Activated T-cell treated with anti-CD3 and anti-CD28 coated beads, Interleukin-2, amount 50 U/mL, for 72 hours (primary cell): ENCODE measurements at regions not wholly inside any gene's neighbourhood (a gene's known extent, or its start where the extent isn't known, plus 50 kb on each side); places are given as distances from the start of the nearest gene placed in this dataset.

Experiments
- ATAC-seq, 2 donors: fragments of 150-1000 bp; cut with Tn5 transposase; replicated peaks in 1 of 2; 2 replicates each; pipeline ENCODE4 v1.10.0; 2021; ENCODE audit warnings: moderate library complexity in 2 of 2, mild to moderate bottlenecking in 1 of 2
- DNase-seq, 2 donors: peaks; one replicate each; pipeline ENCODE4 v3.0.0; 2021 to 2022; ENCODE audit warnings: mixed read lengths in 1 of 2
- H3K27ac Mint-ChIP-seq: one replicate; pipeline ENCODE4 v1.8.0; 2022; ENCODE audit warnings: mild to moderate bottlenecking, moderate library complexity, mixed read lengths
- H3K27me3 Mint-ChIP-seq: one replicate; pipeline ENCODE4 v1.8.0; 2022; ENCODE audit warnings: low read depth, mixed read lengths
- H3K36me3 Mint-ChIP-seq, 2 donors: one replicate each; pipeline ENCODE4 v1.8.0; 2022; ENCODE audit warnings: mixed read lengths in 2 of 2, mild to moderate bottlenecking in 1 of 2; ENCODE audit not compliant: insufficient read depth in 2 of 2
- H3K4me1 Mint-ChIP-seq: one replicate; pipeline ENCODE4 v1.8.0; 2022; ENCODE audit warnings: low read depth, mixed read lengths
- H3K4me3 Mint-ChIP-seq, 2 donors: one replicate each; pipeline ENCODE4 v1.8.0; 2022; ENCODE audit warnings: mild to moderate bottlenecking in 2 of 2, mixed read lengths in 2 of 2, moderate library complexity in 2 of 2
- H3K9me3 Mint-ChIP-seq, 2 donors: one replicate each; pipeline ENCODE4 v1.8.0; 2022; ENCODE audit warnings: mixed read lengths in 2 of 2

- H3K9me3 Mint-ChIP-seq = peaks cover 3 to 5% of the 10 kb centered on the region in 2 donors
- H3K4me1 Mint-ChIP-seq = no peaks in the 10 kb centered on the region
- no peak overlapping the region for H3K27ac Mint-ChIP-seq
- H3K36me3 Mint-ChIP-seq = no peaks in the 10 kb centered on the region
- H3K4me3 Mint-ChIP-seq = no peak overlapping the region
- ATAC-seq (no peak), DNase-seq (no peak)
- no peaks in the 10 kb centered on the region for H3K27me3 Mint-ChIP-seq
Measured at GRCh38 chr3:73718326-73719110, 93.8 kb upstream of the PDZRN3 start.

DNA sequence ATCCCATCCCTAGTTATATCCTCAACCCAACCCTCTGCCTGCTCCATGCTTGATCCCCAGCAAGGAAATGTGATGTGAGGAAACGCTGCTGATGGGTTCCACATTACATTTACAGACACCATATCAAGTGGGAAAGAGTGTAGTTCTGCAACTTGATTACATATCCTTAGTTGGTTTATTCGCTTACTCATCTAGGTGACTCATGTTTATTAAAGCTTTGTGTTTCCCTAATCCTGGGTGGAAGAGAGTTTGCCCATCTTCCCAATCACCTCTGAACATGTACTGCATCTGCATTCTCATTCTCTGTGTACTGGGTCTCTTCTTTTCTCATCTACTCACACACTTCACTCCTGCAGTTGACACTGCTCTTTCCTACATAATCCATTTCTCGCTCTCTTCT, 91.7 kb upstream of the PDZRN3 start:
- Mint-ChIP-seq H3K9me3 (peaks cover 3 to 9% of the 10 kb centered on the region in 2 donors), H3K27ac (no peak overlapping the region), H3K27me3 (no peaks in the 10 kb centered on the region), H3K36me3 (no peaks in the 10 kb centered on the region), H3K4me1 (no peaks in the 10 kb centered on the region), H3K4me3 (no peak overlapping the region)
- ATAC-seq = no peak
- DNase-seq = no peak

GRCh38 chr3:73710340-73710739, 85.6 kb upstream of the PDZRN3 start:
- Mint-ChIP-seq H3K27ac (no peak overlapping the region), H3K4me1 (no peaks in the 10 kb centered on the region), H3K9me3 (peaks cover 5 to 11% of the 10 kb centered on the region in 2 donors), H3K27me3 (no peaks in the 10 kb centered on the region), H3K4me3 (no peak overlapping the region), H3K36me3 (no peaks in the 10 kb centered on the region)
- DNase-seq (no peak), ATAC-seq (no peak)

GRCh38 chr3:73709712-73710111, 85.0 kb upstream of the PDZRN3 start:
- H3K4me3 Mint-ChIP-seq = no peak overlapping the region
- H3K27ac Mint-ChIP-seq = no peak overlapping the region
- peaks cover 5 to 11% of the 10 kb centered on the region in 2 donors for H3K9me3 Mint-ChIP-seq
- no peak for DNase-seq
- H3K36me3 Mint-ChIP-seq = no peaks in the 10 kb centered on the region
- no peaks in the 10 kb centered on the region for H3K4me1 Mint-ChIP-seq
- H3K27me3 Mint-ChIP-seq = no peaks in the 10 kb centered on the region
- no peak for ATAC-seq

DNA sequence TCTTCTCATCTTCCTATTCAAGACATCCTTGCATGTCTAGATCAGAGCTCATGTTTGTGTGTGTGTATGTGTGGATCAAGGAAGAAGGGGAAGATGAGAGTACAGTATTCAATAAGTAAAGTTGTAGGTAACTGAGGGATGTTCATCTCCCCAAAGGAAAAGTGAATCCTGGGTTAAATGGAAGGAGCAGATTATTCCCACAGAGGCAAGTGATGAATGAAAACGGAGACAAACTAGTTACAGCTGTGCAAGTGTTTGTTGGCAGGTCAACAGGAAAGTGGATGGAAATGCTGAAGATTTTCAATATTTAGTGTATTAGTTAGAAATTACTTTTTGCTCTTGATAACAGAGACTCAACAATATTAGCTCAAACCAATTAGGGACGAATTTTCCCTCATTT, 84.2 kb upstream of the PDZRN3 start:
- no peak for DNase-seq
- Mint-ChIP-seq H3K27me3 (no peaks in the 10 kb centered on the region), H3K36me3 (no peaks in the 10 kb centered on the region), H3K27ac (no peak overlapping the region), H3K4me3 (no peak overlapping the region), H3K4me1 (no peaks in the 10 kb centered on the region), H3K9me3 (peaks cover 5 to 9% of the 10 kb centered on the region in 2 donors)
- no peak for ATAC-seq

DNA sequence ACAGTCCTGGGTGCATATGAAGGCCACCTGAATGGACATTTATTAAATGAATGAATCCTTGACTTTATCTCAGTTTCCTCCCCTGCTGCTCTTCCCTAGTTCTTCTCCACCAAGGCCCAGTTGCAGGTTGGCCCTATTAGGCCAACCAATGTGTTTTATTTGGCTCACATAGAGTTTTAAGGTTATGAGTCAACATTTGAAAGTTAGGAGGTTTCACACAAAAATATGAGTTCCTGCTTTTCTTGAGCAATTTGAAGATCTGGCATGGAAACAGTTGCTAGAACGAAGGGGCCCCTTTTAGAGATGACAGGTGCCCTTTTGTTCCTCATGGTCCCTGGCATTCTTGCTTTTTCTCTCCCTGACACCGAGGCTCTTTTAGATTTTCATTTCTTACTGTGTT, 83.0 kb upstream of the PDZRN3 start:
- Mint-ChIP-seq H3K27me3 (no peaks in the 10 kb centered on the region), H3K4me3 (no peak overlapping the region), H3K9me3 (peaks cover 2 to 3% of the 10 kb centered on the region in 2 donors), H3K36me3 (no peaks in the 10 kb centered on the region), H3K27ac (no peak overlapping the region), H3K4me1 (no peaks in the 10 kb centered on the region)
- no peak for DNase-seq
- ATAC-seq = no peak

- DNase-seq (no peak), ATAC-seq (no peak)
- Mint-ChIP-seq H3K36me3 (no peaks in the 10 kb centered on the region), H3K27me3 (no peaks in the 10 kb centered on the region), H3K9me3 (peaks cover 2 to 3% of the 10 kb centered on the region in 2 donors), H3K27ac (no peak overlapping the region), H3K4me1 (no peaks in the 10 kb centered on the region), H3K4me3 (no peak overlapping the region)
Measured at GRCh38 chr3:73706771-73707170, 82.0 kb upstream of the PDZRN3 start.

GRCh38 chr3:73705792-73706191, 81.1 kb upstream of the PDZRN3 start:
- peaks cover 2% of the 10 kb centered on the region in 2 donors for H3K9me3 Mint-ChIP-seq
- no peaks in the 10 kb centered on the region for H3K27me3 Mint-ChIP-seq
- no peak for DNase-seq
- no peak for ATAC-seq
- no peaks in the 10 kb centered on the region for H3K36me3 Mint-ChIP-seq
- no peak overlapping the region for H3K4me3 Mint-ChIP-seq
- H3K4me1 Mint-ChIP-seq = no peaks in the 10 kb centered on the region
- no peak overlapping the region for H3K27ac Mint-ChIP-seq

DNA sequence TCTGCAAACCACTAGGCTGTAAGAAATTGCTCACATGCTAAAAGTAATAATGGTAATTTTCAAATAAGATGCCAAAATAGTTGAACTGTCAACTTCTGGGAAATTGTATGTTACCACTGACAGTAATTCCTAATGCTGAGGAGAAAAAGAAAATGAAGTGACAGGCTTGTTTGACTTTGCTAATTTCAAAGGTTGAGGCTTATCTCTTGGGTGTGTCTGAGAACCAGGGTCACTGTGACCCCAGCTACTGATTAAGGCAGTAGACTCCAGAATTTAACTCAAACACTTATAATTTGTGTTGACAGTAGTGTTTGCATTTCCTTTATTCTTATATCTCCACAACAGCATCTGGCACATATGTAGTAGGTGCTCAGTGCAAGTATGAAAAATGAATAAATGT, 74.6 kb upstream of the PDZRN3 start:
- Mint-ChIP-seq H3K27ac (no peak overlapping the region), H3K4me1 (no peaks in the 10 kb centered on the region), H3K27me3 (no peaks in the 10 kb centered on the region), H3K4me3 (no peak overlapping the region), H3K36me3 (no peaks in the 10 kb centered on the region), H3K9me3 (no peaks in the 10 kb centered on the region)
- ATAC-seq = no peak
- DNase-seq = no peak

DNA sequence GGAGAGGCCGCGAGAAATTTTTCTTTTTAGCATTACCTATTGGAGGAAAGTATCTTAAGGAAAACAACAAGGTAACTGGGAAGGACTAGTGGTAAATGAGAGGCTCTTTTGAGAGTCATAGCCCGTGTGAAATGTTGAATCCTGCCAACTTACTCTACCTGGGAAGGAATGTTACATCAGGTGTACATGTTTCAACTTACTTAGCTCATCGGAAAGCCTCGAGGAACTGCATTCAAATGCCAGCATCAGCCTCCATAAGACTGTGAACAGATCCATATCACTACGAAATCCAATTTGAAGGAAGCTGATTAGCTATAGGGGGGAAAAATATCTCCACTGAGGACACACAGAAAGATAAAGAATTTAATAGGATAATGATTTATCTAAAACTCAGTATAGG, 72.3 kb upstream of the PDZRN3 start:
- Mint-ChIP-seq H3K27me3 (no peaks in the 10 kb centered on the region), H3K4me3 (no peak overlapping the region), H3K27ac (no peak overlapping the region), H3K36me3 (no peaks in the 10 kb centered on the region), H3K4me1 (no peaks in the 10 kb centered on the region), H3K9me3 (peaks cover 0 to 2% of the 10 kb centered on the region in 2 donors)
- no peak for ATAC-seq
- DNase-seq = no peak

DNA sequence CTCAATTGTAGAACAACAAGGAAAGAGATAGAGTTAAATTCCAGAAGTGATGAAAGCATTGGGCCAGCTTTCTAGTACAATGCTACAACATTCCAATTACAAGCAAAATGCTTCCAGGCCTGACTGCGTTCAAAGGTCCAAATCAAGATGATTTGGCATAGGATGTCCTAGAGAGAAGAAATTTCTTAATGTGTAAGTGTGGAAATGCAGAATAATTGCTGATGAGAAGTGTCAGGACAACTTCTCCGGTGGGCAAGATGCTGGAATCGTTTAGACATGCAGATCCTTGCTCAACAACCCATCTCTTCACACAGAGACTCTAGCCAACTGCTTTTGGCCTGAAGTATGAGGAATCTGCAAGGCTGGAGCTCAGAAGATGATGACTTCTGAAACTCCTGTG, 71.1 kb upstream of the PDZRN3 start:
- Mint-ChIP-seq H3K36me3 (no peaks in the 10 kb centered on the region), H3K4me1 (no peaks in the 10 kb centered on the region), H3K9me3 (peaks cover 0 to 2% of the 10 kb centered on the region in 2 donors), H3K27ac (no peak overlapping the region), H3K27me3 (no peaks in the 10 kb centered on the region), H3K4me3 (no peak overlapping the region)
- no peak for ATAC-seq
- no peak for DNase-seq

- Mint-ChIP-seq H3K4me3 (no peak overlapping the region), H3K36me3 (no peaks in the 10 kb centered on the region), H3K9me3 (peaks cover 0 to 2% of the 10 kb centered on the region in 2 donors), H3K27me3 (no peaks in the 10 kb centered on the region), H3K4me1 (no peaks in the 10 kb centered on the region), H3K27ac (no peak overlapping the region)
- no peak for DNase-seq
- ATAC-seq = no peak
Measured at GRCh38 chr3:73694983-73695757, 70.4 kb upstream of the PDZRN3 start.

- no peak for DNase-seq
- no peak for ATAC-seq
- Mint-ChIP-seq H3K27me3 (no peaks in the 10 kb centered on the region), H3K36me3 (no peaks in the 10 kb centered on the region), H3K4me1 (no peaks in the 10 kb centered on the region), H3K9me3 (peaks cover 0 to 2% of the 10 kb centered on the region in 2 donors), H3K27ac (no peak overlapping the region), H3K4me3 (no peak overlapping the region)
Measured at GRCh38 chr3:73687106-73688004, 62.6 kb upstream of the PDZRN3 start.
